Limb (tissue), 2 donors: ENCODE measurements at regions not wholly inside any gene's neighbourhood (a gene's known extent, or its start where the extent isn't known, plus 50 kb on each side); places are given as distances from the start of the nearest gene placed in this dataset.
A peak's percentile ranks its signal among the peaks of the same experiment; 100 is the strongest.
"Not testable (repeated sequence)": the region's sequence is repeated elsewhere in the genome, so short reads cannot be mapped to it uniquely, and the experiment has no call there.

Experiments
- DNase-seq, 2 donors: peaks; one replicate each; pipeline ENCODE4 v3.0.0-alpha.2; 2016; ENCODE audit errors: extremely low spot score in 2 of 2

DNA sequence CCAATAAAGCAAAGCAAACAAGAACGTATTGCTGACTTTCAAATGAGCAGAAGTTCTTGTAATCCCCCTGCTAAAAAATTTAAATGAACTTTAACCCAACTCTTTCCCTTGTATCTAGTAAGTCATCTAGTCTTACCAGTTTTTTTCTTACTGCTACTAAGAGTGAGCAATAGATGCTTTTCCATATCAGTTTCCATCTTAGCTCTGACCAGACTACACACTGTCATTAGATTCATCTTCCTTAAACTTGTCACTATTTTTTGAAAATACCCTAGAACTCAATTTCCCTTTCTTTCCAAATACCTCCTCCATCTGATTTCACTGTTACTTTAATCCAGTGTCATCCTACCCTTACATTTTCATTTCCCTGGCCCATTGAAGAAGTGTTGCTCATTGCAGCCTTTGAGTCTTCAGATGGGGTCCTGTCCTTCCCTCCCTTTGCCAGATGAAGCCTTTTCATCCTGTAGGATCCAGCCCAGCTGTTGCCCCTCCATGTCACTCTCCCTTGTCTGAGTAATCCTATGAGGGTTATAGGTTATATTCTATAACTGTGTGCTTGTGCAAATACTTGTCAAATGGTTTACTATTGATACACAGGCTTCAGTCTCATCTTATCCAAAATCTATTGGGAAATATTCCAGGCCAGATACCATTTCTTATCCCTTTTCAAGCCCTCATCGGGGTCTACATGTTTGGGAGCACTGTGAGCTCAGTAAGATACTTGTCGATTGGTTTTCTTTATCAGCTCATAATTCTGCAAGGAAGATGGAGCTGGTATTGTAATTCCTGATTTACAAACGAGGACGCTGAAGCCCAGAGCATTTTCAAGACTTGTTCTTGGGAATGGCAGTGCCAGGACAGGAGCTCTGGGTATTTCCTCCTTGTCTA is 51.5 kb upstream of the ITGB1 start:
- DNase-seq = no peak

GRCh38 chr10:33008499-33009243 is 50.6 kb upstream of the ITGB1 start:
- DNase-seq = peak; percentile 74 to 82

GRCh38 chr10:33007731-33008381 is 49.8 kb upstream of the ITGB1 start:
- not testable (repeated sequence) for DNase-seq
